ENCODE measurements at regions not wholly inside any gene's neighbourhood (a gene's known extent, or its start where the extent isn't known, plus 50 kb on each side); places are given as distances from the start of the nearest gene placed in this dataset.

- DNase-seq: no peak
These were observed 305.7 kb upstream of the FAM98A start for GRCh38 chr2:33904801-33905200.

GRCh38 chr2:33903701-33904100 lies 304.6 kb upstream of the FAM98A start:
- no peak for DNase-seq

GRCh38 chr2:33903215-33903614 lies 304.1 kb upstream of the FAM98A start:
- no peak for DNase-seq

- DNase-seq: no peak
These were observed 301.5 kb upstream of the FAM98A start for GRCh38 chr2:33900610-33901009.

- no peak for DNase-seq
These were observed 298.6 kb upstream of the FAM98A start for GRCh38 chr2:33897741-33898140.

GRCh38 chr2:33893824-33894223 lies 294.7 kb upstream of the FAM98A start:
- no peak for DNase-seq

- no peak for DNase-seq
These were observed 292.5 kb upstream of the FAM98A start for GRCh38 chr2:33891616-33892015.

GRCh38 chr2:33890686-33891085 lies 291.6 kb upstream of the FAM98A start:
- no peak for DNase-seq

- no peak for DNase-seq
These were observed 278.4 kb upstream of the FAM98A start for GRCh38 chr2:33877348-33878016.

- no peak for DNase-seq
These were observed 274.0 kb upstream of the FAM98A start for GRCh38 chr2:33873076-33873605.

GRCh38 chr2:33859811-33860461 lies 260.8 kb upstream of the FAM98A start:
- DNase-seq: no peak

- DNase-seq: no peak
These were observed 260.1 kb upstream of the FAM98A start for GRCh38 chr2:33859176-33859575.

- no peak for DNase-seq
These were observed 249.4 kb upstream of the FAM98A start for GRCh38 chr2:33848486-33848885.

- no peak for DNase-seq
These were observed 240.7 kb upstream of the FAM98A start for GRCh38 chr2:33839791-33840190.

- no peak for DNase-seq
These were observed 237.5 kb upstream of the FAM98A start for GRCh38 chr2:33836628-33837027.

GRCh38 chr2:33835911-33836310 lies 236.8 kb upstream of the FAM98A start:
- no peak for DNase-seq

GRCh38 chr2:33822964-33823363 lies 223.9 kb upstream of the FAM98A start:
- no peak for DNase-seq

- no peak for DNase-seq
These were observed 213.6 kb upstream of the FAM98A start for GRCh38 chr2:33812707-33813106.

- no peak for DNase-seq
These were observed 211.1 kb upstream of the FAM98A start for GRCh38 chr2:33810046-33810835.

GRCh38 chr2:33806041-33806440 lies 206.9 kb upstream of the FAM98A start:
- DNase-seq: no peak

- DNase-seq: no peak
These were observed 205.1 kb upstream of the FAM98A start for GRCh38 chr2:33804155-33804554.

GRCh38 chr2:33796511-33796910 lies 197.4 kb upstream of the FAM98A start:
- DNase-seq: no peak

GRCh38 chr2:33791625-33792024 lies 192.5 kb upstream of the FAM98A start:
- DNase-seq: no peak

GRCh38 chr2:33788044-33788443 lies 188.9 kb upstream of the FAM98A start:
- no peak for DNase-seq
